ENCODE measurements at regions not wholly inside any gene's neighbourhood (a gene's known extent, or its start where the extent isn't known, plus 50 kb on each side); places are given as distances from the start of the nearest gene placed in this dataset.

- H3K36me3 ChIP-seq (ENCODE audit: low read depth, missing control alignments) = no peaks in the 10 kb centered on the region
- TF ChIP-seq, protein P1, sequence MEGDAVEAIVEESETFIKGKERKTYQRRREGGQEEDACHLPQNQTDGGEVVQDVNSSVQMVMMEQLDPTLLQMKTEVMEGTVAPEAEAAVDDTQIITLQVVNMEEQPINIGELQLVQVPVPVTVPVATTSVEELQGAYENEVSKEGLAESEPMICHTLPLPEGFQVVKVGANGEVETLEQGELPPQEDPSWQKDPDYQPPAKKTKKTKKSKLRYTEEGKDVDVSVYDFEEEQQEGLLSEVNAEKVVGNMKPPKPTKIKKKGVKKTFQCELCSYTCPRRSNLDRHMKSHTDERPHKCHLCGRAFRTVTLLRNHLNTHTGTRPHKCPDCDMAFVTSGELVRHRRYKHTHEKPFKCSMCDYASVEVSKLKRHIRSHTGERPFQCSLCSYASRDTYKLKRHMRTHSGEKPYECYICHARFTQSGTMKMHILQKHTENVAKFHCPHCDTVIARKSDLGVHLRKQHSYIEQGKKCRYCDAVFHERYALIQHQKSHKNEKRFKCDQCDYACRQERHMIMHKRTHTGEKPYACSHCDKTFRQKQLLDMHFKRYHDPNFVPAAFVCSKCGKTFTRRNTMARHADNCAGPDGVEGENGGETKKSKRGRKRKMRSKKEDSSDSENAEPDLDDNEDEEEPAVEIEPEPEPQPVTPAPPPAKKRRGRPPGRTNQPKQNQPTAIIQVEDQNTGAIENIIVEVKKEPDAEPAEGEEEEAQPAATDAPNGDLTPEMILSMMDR (IDR thresholded peaks at IDR 0.05) = no peak
- TF ChIP-seq POLR2A (IDR thresholded peaks at IDR 0.05) = no peak
- no peak for DNase-seq
- no peak overlapping the region for H3K4me3 ChIP-seq
- no peaks in the 10 kb centered on the region for H3K4me1 ChIP-seq
- WGBS, 2 donors = 89 to 95% methylated on average over 8 of the region's 8 CpGs
- no peaks in the 10 kb centered on the region for H3K9me3 ChIP-seq
- H3K27ac ChIP-seq = no peak overlapping the region
- intact Hi-C loops (cut with DNase I; ENCODE audit: low total_unique reads) = no loop called here
- H3K27me3 ChIP-seq = no peaks in the 10 kb centered on the region
Measured at GRCh38 chr15:70277556-70277955, 179.8 kb upstream of the TLE3 start.

DNA sequence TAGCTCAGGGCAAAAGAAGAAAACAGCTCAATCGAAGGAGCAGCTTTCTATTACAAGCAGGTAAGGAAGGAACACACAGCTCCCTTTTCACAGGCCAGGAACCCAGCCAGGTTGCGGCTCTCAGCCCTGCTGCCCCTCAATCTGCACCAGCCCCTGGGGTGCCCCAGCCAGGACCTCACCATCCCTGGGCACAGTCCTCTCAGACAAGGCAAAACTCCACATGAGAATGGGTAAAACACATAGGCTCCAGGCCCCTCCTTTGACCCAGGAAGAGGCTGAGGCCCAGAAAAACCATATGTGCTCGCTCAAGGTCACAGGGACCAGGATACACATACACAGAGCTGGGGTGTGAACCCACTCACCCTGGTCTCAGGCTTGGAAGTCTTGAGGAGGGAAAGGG is 178.7 kb upstream of the TLE3 start:
- Histone ChIP-seq H3K4me1 (peaks cover 5% of the 10 kb centered on the region), H3K9me3 (no peaks in the 10 kb centered on the region), H3K27ac (no peak overlapping the region), H3K36me3 (ENCODE audit: low read depth, missing control alignments) (no peaks in the 10 kb centered on the region), H3K4me3 (no peak overlapping the region), H3K27me3 (no peaks in the 10 kb centered on the region)
- no peak for DNase-seq
- TF ChIP-seq, protein P1 (IDR thresholded peaks at IDR 0.05) = no peak
- TF ChIP-seq POLR2A (IDR thresholded peaks at IDR 0.05) = no peak
- intact Hi-C loops (cut with DNase I; ENCODE audit: low total_unique reads) = no loop called here
- WGBS, 2 donors = 75 to 89% methylated on average over 3 of the region's 3 CpGs

- Histone ChIP-seq H3K27ac (no peak overlapping the region), H3K27me3 (no peaks in the 10 kb centered on the region), H3K4me1 (peaks cover 13% of the 10 kb centered on the region), H3K9me3 (no peaks in the 10 kb centered on the region), H3K4me3 (no peak overlapping the region), H3K36me3 (ENCODE audit: low read depth, missing control alignments) (no peaks in the 10 kb centered on the region)
- no peak for DNase-seq
- TF ChIP-seq POLR2A (IDR thresholded peaks at IDR 0.05) = no peak
- TF ChIP-seq, protein P1 (IDR thresholded peaks at IDR 0.05) = no peak
- 91 to 96% methylated on average over 8 of the region's 8 CpGs for WGBS, 2 donors
- intact Hi-C loops (cut with DNase I; ENCODE audit: low total_unique reads) = no loop called here
Measured at GRCh38 chr15:70275461-70276138, 177.9 kb upstream of the TLE3 start.

- intact Hi-C loops (cut with DNase I; ENCODE audit: low total_unique reads) = no loop called here
- WGBS, 2 donors = 78 to 85% methylated on average over 4 of the region's 4 CpGs
- Histone ChIP-seq H3K4me3 (no peak overlapping the region), H3K36me3 (ENCODE audit: low read depth, missing control alignments) (no peaks in the 10 kb centered on the region), H3K4me1 (peaks cover 19% of the 10 kb centered on the region), H3K27ac (no peak overlapping the region), H3K9me3 (no peaks in the 10 kb centered on the region), H3K27me3 (no peaks in the 10 kb centered on the region)
- DNase-seq = no peak
- TF ChIP-seq POLR2A (IDR thresholded peaks at IDR 0.05) = no peak
- TF ChIP-seq, protein P1 (IDR thresholded peaks at IDR 0.05) = no peak
Measured at GRCh38 chr15:70274908-70275307, 177.2 kb upstream of the TLE3 start.

- peaks cover 19% of the 10 kb centered on the region for H3K4me1 ChIP-seq
- no peaks in the 10 kb centered on the region for H3K9me3 ChIP-seq
- TF ChIP-seq, protein P1 (IDR thresholded peaks at IDR 0.05) = no peak
- TF ChIP-seq POLR2A (IDR thresholded peaks at IDR 0.05) = no peak
- no peaks in the 10 kb centered on the region for H3K27me3 ChIP-seq
- no peaks in the 10 kb centered on the region for H3K36me3 ChIP-seq (ENCODE audit: low read depth, missing control alignments)
- no peak overlapping the region for H3K27ac ChIP-seq
- no peak for DNase-seq
- no peak overlapping the region for H3K4me3 ChIP-seq
- intact Hi-C loops (cut with DNase I; ENCODE audit: low total_unique reads) = no loop called here
- WGBS, 2 donors = 88 to 93% methylated on average over 3 of the region's 3 CpGs
Measured at GRCh38 chr15:70274255-70274880, 176.7 kb upstream of the TLE3 start.
